ENCODE measurements at regions not wholly inside any gene's neighbourhood (a gene's known extent, or its start where the extent isn't known, plus 50 kb on each side); places are given as distances from the start of the nearest gene placed in this dataset.
A peak's percentile ranks its signal among the peaks of the same experiment; 100 is the strongest.

DNA sequence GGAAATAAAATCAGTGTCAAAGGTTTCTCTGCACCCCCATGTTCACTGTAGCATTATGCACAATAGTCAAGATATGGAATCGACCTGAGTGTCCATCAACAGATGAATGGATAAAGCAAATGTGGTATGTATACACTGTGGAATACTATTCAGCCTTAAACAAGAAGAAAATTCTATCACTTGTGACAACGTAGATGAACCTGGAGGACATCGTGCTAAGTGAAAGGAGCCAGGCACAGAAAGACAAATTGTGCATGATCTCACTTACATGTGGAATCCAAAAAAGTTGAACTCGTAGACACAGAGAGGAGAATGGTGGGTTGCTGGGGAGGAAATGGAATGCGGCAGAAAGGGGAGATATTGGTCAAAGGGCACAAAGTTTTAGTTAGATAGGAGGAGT, 136.3 kb upstream of the ESR1 start:
- H3K27ac Mint-ChIP-seq, result no peak overlapping the region
- intact Hi-C loops (cut with micrococcal nuclease), result no loop called here
- H3K36me3 Mint-ChIP-seq (ENCODE audit: low read depth), result no peaks in the 10 kb centered on the region
- H3K27me3 Mint-ChIP-seq (ENCODE audit: insufficient read depth), result peaks cover 13% of the 10 kb centered on the region
- no peak overlapping the region for H3K4me3 Mint-ChIP-seq
- no peak for DNase-seq (ENCODE audit: low spot score)
- H3K4me1 Mint-ChIP-seq (ENCODE audit: low read depth), result peaks cover 10% of the 10 kb centered on the region
- H3K9me3 Mint-ChIP-seq, result no peaks in the 10 kb centered on the region

DNA sequence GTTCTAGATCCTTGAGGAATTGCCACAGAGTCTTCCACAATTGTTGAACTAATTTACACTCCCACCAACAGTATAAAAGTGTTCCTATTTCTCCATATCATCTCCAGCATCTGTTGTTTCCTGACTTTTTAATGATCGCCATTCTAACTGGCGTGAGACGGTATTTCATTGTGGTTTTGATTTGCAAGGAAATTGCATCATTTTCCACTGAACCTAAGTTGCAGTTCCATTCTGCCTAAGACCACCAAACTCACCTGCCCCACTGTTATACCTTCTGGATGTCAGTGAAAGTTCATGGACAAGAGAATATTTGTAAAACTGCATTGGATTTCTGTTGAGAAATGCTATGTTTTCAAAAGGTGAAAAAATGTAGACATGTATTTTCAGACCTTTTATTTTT, 132.9 kb upstream of the ESR1 start:
- intact Hi-C loops (cut with micrococcal nuclease), result no loop called here
- Mint-ChIP-seq H3K9me3 (no peaks in the 10 kb centered on the region), H3K4me3 (no peak overlapping the region), H3K27ac (no peak overlapping the region), H3K27me3 (ENCODE audit: insufficient read depth) (peaks cover 2% of the 10 kb centered on the region), H3K36me3 (ENCODE audit: low read depth) (no peaks in the 10 kb centered on the region), H3K4me1 (ENCODE audit: low read depth) (peaks cover 14% of the 10 kb centered on the region)
- DNase-seq (ENCODE audit: low spot score), result no peak

DNA sequence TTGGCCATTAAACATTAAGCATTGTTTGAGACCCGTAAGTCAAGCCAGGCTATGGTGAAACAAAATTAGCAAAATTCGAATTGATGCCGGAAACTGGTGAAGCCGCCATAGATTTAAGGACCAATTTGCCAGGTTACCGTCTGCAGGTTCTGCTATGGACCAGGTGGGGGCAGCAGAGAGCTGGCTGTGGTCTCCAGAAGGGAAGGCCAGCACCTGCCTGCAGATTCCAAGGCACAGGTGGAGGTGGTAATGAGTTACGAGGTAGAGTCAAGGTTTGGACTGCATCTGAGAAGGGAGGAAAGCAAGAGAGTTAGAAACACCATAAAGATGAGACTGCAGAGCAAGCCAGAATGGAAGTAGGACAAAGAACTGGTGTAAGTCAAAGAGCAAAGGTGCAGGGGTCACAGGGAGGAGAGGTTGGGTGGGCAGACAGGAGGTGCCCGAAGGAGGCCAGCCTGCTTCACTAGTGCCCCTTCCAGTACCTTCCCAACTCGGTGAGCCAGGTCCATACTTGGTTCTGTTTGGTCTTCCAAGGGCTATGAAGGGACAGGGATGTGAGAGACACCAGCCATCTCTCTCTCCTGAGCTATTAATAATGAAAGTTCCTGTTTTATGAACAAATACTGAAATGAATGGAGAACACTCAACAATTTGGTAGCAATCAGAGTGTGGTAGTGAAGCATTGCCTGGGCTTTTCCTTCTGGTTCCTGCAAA, 131.6 kb upstream of the ESR1 start:
- peaks cover 2% of the 10 kb centered on the region for H3K27me3 Mint-ChIP-seq (ENCODE audit: insufficient read depth)
- DNase-seq (ENCODE audit: low spot score), result peak; percentile 42

DNA sequence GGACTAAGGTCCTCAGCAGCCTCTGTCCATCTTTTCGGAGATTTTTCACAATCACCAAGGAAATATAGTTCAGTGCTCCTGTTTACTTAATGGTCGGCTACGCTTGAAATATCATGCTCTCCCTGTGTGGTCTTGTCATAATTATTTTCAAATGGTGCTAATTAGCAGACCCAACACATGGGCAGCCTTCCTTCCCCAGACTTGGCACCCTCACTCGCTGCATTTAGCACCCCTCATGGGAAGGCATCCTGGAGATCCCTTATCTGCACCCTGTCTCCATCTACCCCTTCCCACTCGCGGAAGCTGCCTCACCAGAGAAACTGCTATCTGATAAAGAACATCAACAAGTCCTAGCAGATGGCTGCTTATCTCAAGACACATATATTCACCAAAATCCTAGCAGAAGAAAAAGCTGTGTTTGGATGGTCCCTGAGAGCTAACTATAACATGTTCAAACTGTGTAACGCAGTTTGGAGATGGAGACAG, 131.0 kb upstream of the ESR1 start:
- no peak overlapping the region for H3K4me3 Mint-ChIP-seq
- peaks cover 2% of the 10 kb centered on the region for H3K27me3 Mint-ChIP-seq (ENCODE audit: insufficient read depth)
- no peak for DNase-seq (ENCODE audit: low spot score)
- H3K4me1 Mint-ChIP-seq (ENCODE audit: low read depth), result peaks cover 14% of the 10 kb centered on the region
- no peaks in the 10 kb centered on the region for H3K9me3 Mint-ChIP-seq
- no peaks in the 10 kb centered on the region for H3K36me3 Mint-ChIP-seq (ENCODE audit: low read depth)
- intact Hi-C loops (cut with micrococcal nuclease), result loop anchor here (2.0 to 5.0 kb wide), 2 partner anchors 46 to 681 kb away; no protein-coding TSS in a partner anchor
- no peak overlapping the region for H3K27ac Mint-ChIP-seq

More for the DNA sequence above, 131.6 kb upstream of the ESR1 start:
- intact Hi-C loops (cut with micrococcal nuclease), result loop anchor here (1.0 to 5.0 kb wide), 6 partner anchors 15 to 681 kb away; no protein-coding TSS in a partner anchor
- no peaks in the 10 kb centered on the region for H3K9me3 Mint-ChIP-seq
- H3K4me3 Mint-ChIP-seq, result no peak overlapping the region
- peaks cover 14% of the 10 kb centered on the region for H3K4me1 Mint-ChIP-seq (ENCODE audit: low read depth)
- no peak overlapping the region for H3K27ac Mint-ChIP-seq
- no peaks in the 10 kb centered on the region for H3K36me3 Mint-ChIP-seq (ENCODE audit: low read depth)

DNA sequence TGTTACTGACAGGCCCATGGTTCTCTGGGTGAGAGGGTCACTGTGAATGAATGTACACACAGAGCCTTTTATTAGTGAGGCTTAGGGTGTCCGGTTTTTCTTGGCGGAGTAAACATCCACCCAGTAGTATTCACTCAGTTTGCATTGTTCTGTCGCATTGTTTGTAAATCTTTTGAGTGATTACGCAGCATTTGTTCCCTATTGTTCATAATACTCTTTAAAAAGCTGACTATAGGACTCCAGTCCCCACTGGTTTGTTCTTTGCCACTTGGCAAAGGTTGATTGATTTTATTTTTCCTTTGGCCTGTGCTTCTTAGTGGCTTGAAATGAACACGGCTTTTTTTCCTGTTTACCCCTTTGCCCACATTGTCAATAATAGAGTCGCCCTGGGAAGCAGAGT, 130.1 kb upstream of the ESR1 start:
- Mint-ChIP-seq H3K9me3 (no peaks in the 10 kb centered on the region), H3K27ac (no peak overlapping the region), H3K27me3 (ENCODE audit: insufficient read depth) (peaks cover 4% of the 10 kb centered on the region), H3K4me1 (ENCODE audit: low read depth) (peaks cover 14% of the 10 kb centered on the region), H3K4me3 (no peak overlapping the region), H3K36me3 (ENCODE audit: low read depth) (no peaks in the 10 kb centered on the region)
- intact Hi-C loops (cut with micrococcal nuclease), result loop anchor here (2.0 to 5.0 kb wide), 2 partner anchors 45 to 680 kb away; no protein-coding TSS in a partner anchor
- no peak for DNase-seq (ENCODE audit: low spot score)

DNA sequence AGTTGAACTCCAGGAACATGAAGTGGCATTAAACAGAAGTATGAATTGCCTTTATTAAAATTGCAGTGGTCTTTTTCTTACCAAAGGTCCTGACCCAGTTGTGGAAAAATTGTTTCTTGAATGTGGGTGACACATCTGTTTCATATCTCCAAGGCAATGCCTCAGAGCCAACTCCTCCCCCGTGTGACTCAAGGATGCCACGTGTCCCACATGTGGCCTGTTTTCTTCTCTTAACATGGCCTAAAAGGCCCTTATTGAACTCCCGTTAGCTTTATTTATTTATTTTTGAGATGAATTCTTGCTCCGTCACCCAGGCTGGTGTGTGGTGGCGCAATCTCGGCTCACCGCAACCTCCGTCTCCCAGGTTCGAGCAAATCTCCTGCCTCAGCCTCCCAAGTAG, 128.4 kb upstream of the ESR1 start:
- no peak overlapping the region for H3K27ac Mint-ChIP-seq
- H3K9me3 Mint-ChIP-seq, result no peaks in the 10 kb centered on the region
- peaks cover 6% of the 10 kb centered on the region for H3K27me3 Mint-ChIP-seq (ENCODE audit: insufficient read depth)

DNA sequence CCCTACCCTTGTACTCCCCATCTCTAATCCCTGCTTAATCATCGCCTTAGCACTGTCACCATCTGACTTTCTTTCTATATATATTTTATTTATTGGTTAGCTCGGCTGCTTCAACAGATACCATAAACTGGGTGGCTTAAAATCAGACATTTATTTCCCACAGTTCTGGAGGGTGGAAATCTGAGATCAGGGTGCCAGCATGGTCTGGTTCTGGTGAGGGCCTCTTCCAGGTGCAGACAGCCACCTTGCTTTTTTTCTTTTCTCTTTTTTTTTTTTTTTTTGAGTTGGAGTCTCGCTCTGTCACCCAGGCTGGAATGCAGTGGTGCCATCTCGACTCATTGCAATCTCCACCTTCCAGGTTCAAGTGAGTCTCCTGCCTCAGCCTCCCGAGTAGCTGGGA, 127.5 kb upstream of the ESR1 start:
- no peak overlapping the region for H3K27ac Mint-ChIP-seq
- H3K27me3 Mint-ChIP-seq (ENCODE audit: insufficient read depth), result peaks cover 5% of the 10 kb centered on the region
- intact Hi-C loops (cut with micrococcal nuclease), result loop anchor here (5.0 kb wide), 1 partner anchor 677 kb away; no protein-coding TSS in a partner anchor
- no peak for DNase-seq (ENCODE audit: low spot score)
- H3K9me3 Mint-ChIP-seq, result no peaks in the 10 kb centered on the region
- H3K4me3 Mint-ChIP-seq, result no peak overlapping the region
- H3K4me1 Mint-ChIP-seq (ENCODE audit: low read depth), result peaks cover 14% of the 10 kb centered on the region
- no peaks in the 10 kb centered on the region for H3K36me3 Mint-ChIP-seq (ENCODE audit: low read depth)

More for the DNA sequence above, 128.4 kb upstream of the ESR1 start:
- intact Hi-C loops (cut with micrococcal nuclease), result loop anchor here (5.0 kb wide), 1 partner anchor 678 kb away; no protein-coding TSS in a partner anchor
- Mint-ChIP-seq H3K4me3 (no peak overlapping the region), H3K4me1 (ENCODE audit: low read depth) (peaks cover 14% of the 10 kb centered on the region), H3K36me3 (ENCODE audit: low read depth) (no peaks in the 10 kb centered on the region)
- DNase-seq (ENCODE audit: low spot score), result no peak

DNA sequence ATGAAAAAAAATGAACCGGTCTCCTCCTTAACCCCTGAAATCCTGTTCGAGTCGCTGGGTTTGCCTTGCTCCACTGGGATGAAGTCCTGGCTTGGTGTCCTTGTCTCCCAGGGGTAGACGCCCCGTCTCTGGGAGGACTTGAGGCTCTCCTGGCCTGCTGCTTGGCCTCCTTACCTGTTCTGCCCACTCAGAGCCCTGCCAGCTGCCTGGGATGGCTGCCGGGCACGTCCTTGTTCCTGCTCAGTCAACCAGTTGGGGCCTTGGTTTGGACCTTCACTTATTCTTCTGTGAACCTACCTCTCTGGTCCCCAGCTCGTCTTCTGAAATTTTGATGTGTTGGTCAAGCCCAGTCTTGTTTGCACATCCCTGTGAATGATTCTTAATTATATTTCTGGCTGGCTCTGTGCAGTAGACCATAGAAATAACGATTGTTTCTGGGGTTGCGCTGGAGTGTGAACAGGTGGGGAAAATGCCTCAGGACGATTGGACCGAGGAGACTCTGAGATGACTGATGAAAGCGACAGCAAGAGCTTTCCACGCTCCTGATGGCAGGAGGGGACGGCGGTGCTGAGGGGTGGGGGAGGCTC, 126.5 kb upstream of the ESR1 start:
- Mint-ChIP-seq H3K27me3 (ENCODE audit: insufficient read depth) (peaks cover 5% of the 10 kb centered on the region), H3K9me3 (no peaks in the 10 kb centered on the region), H3K4me3 (no peak overlapping the region), H3K4me1 (ENCODE audit: low read depth) (peaks cover 6% of the 10 kb centered on the region), H3K27ac (no peak overlapping the region), H3K36me3 (ENCODE audit: low read depth) (no peaks in the 10 kb centered on the region)
- intact Hi-C loops (cut with micrococcal nuclease), result no loop called here
- DNase-seq (ENCODE audit: low spot score), result no peak

DNA sequence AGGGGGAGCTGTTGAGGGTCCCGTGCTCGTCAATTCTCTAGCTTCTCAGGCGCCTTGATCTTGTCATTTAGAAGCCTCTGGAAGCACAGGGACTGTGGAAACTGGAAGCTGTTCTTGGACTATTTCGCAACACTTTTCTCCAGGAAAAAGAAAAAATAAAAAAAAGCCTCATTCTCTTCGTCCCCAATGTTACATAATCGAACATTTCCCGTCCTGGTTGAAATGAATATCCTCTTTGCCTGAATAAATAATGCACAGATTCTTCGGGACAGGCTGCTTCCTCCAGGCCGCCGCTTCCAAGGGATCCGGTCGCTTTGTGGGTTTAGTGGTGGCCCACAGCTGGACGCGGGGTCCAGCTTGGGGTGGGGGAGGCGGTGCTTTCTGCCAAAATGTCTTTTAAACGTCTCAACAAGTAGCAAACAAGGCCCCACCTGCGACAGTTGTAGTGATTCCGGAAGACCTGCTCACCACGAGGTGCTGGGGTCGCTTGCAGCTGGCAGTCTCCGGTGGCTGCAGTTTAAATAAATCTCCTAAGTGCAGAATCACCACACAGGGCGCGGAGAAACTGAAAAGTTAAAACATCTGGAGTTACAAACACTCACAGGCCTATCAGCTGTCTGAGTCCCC, 125.9 kb upstream of the ESR1 start:
- Mint-ChIP-seq H3K4me3 (no peak overlapping the region), H3K9me3 (no peaks in the 10 kb centered on the region), H3K4me1 (ENCODE audit: low read depth) (peaks cover 2% of the 10 kb centered on the region), H3K27ac (no peak overlapping the region), H3K36me3 (ENCODE audit: low read depth) (no peaks in the 10 kb centered on the region), H3K27me3 (ENCODE audit: insufficient read depth) (peaks cover 5% of the 10 kb centered on the region)
- DNase-seq (ENCODE audit: low spot score), result no peak
- intact Hi-C loops (cut with micrococcal nuclease), result no loop called here

DNA sequence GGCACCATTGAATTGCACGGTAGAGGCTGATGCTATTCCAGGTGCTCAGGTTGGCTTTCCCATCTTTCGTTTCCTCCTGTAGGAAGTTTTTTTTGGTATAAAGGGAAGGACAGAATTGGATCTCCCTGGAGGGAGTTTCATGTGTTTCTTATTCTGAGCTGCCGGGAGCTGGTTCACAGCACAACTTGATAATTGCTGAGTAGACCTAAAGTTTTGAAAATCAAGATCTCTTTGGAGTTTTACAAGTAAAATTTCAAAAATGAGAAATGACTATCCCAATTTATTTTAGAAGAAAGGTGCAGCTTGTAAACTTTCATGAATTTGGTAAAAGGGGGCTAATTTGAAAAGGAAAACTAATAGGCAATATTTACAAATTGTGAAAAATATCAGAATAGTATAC, 125.2 kb upstream of the ESR1 start:
- Mint-ChIP-seq H3K4me1 (ENCODE audit: low read depth) (no peaks in the 10 kb centered on the region), H3K9me3 (no peaks in the 10 kb centered on the region), H3K4me3 (no peak overlapping the region), H3K27me3 (ENCODE audit: insufficient read depth) (peaks cover 7% of the 10 kb centered on the region), H3K27ac (no peak overlapping the region), H3K36me3 (ENCODE audit: low read depth) (no peaks in the 10 kb centered on the region)
- DNase-seq (ENCODE audit: low spot score), result no peak
- intact Hi-C loops (cut with micrococcal nuclease), result no loop called here

DNA sequence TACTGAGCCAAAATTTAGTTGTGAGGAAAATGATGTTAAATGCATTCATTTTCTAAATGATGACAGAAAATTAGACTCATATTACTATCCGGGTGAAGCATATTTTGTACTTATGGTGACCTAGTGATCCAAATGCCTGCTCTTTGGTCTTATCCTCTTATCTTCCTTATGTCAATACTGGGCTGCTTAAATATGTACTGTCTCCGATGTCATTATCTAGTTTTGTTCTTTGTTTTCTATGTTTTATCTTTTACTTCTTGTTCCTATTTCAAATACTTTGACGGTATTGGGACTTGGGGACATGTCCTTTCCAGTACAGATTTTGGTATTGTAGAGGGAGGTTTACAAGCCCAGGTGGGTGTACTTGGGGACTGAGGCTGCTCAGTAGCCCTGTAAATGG, 124.6 kb upstream of the ESR1 start:
- Mint-ChIP-seq H3K4me1 (ENCODE audit: low read depth) (no peaks in the 10 kb centered on the region), H3K27ac (no peak overlapping the region), H3K9me3 (no peaks in the 10 kb centered on the region), H3K4me3 (no peak overlapping the region), H3K27me3 (ENCODE audit: insufficient read depth) (peaks cover 8% of the 10 kb centered on the region), H3K36me3 (ENCODE audit: low read depth) (no peaks in the 10 kb centered on the region)
- intact Hi-C loops (cut with micrococcal nuclease), result no loop called here
- DNase-seq (ENCODE audit: low spot score), result no peak

DNA sequence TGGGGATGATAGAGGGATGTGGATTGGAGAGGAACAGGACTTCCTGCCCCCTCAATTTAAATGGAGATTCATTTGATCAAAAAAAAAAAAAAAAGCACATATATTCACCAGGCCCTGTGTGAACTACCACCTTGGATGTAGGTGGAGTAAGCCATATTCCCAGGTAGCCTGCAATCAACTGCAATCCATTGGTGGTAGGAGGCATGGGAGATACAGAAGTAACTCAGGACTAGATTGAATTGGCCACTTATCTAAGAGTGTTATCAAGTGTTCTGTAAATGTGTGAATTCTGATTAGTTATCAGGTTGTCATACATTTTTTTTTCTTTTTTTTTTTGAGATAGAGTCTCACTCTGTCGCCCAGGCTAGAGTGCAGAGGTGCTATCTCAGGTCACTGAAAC, 124.1 kb upstream of the ESR1 start:
- no peaks in the 10 kb centered on the region for H3K9me3 Mint-ChIP-seq

More for the DNA sequence above, 124.1 kb upstream of the ESR1 start:
- Mint-ChIP-seq H3K36me3 (ENCODE audit: low read depth) (no peaks in the 10 kb centered on the region), H3K4me1 (ENCODE audit: low read depth) (no peaks in the 10 kb centered on the region), H3K27me3 (ENCODE audit: insufficient read depth) (peaks cover 9% of the 10 kb centered on the region), H3K27ac (no peak overlapping the region), H3K4me3 (no peak overlapping the region)
- no peak for DNase-seq (ENCODE audit: low spot score)
- intact Hi-C loops (cut with micrococcal nuclease), result no loop called here
